Ovary (tissue), 3 donors: ENCODE measurements at regions not wholly inside any gene's neighbourhood (a gene's known extent, or its start where the extent isn't known, plus 50 kb on each side); places are given as distances from the start of the nearest gene placed in this dataset.

Experiments
- EP300 ChIP-seq: sonication (generic); formaldehyde crosslinking; IDR thresholded peaks from one replicate; pipeline ENCODE4 v1.6.1; 2017; ENCODE audit warnings: antibody characterized with exemption
- TF ChIP-seq, protein P1 (sequence below), 3 donors: fragments of 450-650 bp in 2 of 3; fragments of 200-600 bp in 1 of 3; IDR thresholded peaks; one replicate each; pipeline versions ENCODE4 v1.5.1 to v1.8.0; 2016 to 2022; ENCODE audit warnings: antibody characterized with exemption in 3 of 3, mild to moderate bottlenecking in 1 of 3
- donor health status: DM: no; HTN: no; CAD: no.

DNA sequence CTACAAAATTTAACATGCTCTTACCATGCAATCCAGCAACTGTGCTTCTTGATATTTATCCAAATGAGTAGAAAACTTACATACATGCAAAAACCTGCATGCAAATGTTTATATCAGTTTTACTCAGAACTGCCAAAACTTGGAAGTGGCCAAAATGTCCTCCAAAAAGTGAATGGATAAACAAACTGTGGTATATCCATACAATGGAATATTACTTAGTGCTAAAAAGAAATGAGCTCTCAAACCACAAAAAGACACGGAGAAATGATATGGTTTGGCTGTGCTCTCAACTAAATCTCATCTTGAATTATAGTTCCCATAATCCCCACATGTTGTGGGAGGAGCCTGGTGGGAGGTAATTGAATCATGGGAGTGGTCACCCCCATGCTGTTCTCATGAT lies 267.2 kb downstream of the ZEB2 start:
- TF ChIP-seq, protein P1, sequence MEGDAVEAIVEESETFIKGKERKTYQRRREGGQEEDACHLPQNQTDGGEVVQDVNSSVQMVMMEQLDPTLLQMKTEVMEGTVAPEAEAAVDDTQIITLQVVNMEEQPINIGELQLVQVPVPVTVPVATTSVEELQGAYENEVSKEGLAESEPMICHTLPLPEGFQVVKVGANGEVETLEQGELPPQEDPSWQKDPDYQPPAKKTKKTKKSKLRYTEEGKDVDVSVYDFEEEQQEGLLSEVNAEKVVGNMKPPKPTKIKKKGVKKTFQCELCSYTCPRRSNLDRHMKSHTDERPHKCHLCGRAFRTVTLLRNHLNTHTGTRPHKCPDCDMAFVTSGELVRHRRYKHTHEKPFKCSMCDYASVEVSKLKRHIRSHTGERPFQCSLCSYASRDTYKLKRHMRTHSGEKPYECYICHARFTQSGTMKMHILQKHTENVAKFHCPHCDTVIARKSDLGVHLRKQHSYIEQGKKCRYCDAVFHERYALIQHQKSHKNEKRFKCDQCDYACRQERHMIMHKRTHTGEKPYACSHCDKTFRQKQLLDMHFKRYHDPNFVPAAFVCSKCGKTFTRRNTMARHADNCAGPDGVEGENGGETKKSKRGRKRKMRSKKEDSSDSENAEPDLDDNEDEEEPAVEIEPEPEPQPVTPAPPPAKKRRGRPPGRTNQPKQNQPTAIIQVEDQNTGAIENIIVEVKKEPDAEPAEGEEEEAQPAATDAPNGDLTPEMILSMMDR (IDR thresholded peaks at IDR 0.05), result no peak
- no peak for TF ChIP-seq EP300
